Body of pancreas (tissue), 4 donors: ENCODE measurements at regions not wholly inside any gene's neighbourhood (a gene's known extent, or its start where the extent isn't known, plus 50 kb on each side); places are given as distances from the start of the nearest gene placed in this dataset.

ENCODE experiments used
- CTCF ChIP-seq, 7 experiments: fragments of 450-650 bp in 4 of 7; fragments of 200-600 bp in 3 of 7; sonication (generic) in 3 of 7; IDR thresholded peaks; one replicate each; pipeline ENCODE4 v1.5.1; 2016 to 2019; ENCODE audit warnings: antibody characterized with exemption in 7 of 7
- POLR2A ChIP-seq, 3 donors: fragments of 450-650 bp; IDR thresholded peaks; one replicate each; pipeline ENCODE4 v1.6.1; 2016; ENCODE audit warnings: antibody characterized with exemption in 3 of 3, mild to moderate bottlenecking in 2 of 3

DNA sequence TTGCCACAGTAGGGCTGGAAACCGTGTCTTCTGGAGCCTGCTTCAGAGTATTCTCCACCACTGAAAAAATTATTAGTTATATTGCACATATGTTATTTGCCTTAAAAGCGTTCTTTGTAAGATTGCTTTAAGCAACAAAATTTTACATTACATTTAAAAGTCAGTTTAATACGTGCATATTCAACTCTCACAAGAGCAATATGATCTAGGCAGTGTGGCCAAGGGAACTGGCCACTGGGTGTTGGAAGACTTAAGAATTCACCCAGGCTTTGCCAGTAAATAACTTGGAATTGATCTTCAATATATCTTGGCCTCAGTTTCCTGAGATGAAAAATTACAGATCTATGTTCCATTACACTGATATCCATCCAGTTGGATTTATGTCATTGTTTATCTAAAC, 694.4 kb downstream of the EFNA5 start:
- no peak for TF ChIP-seq POLR2A (IDR thresholded peaks at IDR 0.05)
- no peak for TF ChIP-seq CTCF (IDR thresholded peaks at IDR 0.05)
